IMR-90 (cell line): ENCODE measurements at regions not wholly inside any gene's neighbourhood (a gene's known extent, or its start where the extent isn't known, plus 50 kb on each side); places are given as distances from the start of the nearest gene placed in this dataset.

Source experiments
- ATAC-seq: fragments of 200-7000 bp; cut with Tn5 transposase; 2 replicates; pipeline ENCODE4 v1.9.1; 2020; ENCODE audit warnings: low read depth, mild to moderate bottlenecking, moderate library complexity
- BruUV-seq: library from RNA; stranded (reverse); fragments of 400-500 nt; replicated peaks from 2 replicates; lab custom pipeline; 2021; lab: Mats Ljungman, UMichigan
- CTCF ChIA-PET: fragments of 300-600 bp; formaldehyde crosslinking; extraction: SDS; loops from one replicate; lab custom pipeline; 2021; ENCODE audit warnings: antibody characterized with exemption; lab: Yijun Ruan, JAX
- POLR2A ChIA-PET: fragments of 300-600 bp; sonication (Branson Sonifier 250); formaldehyde crosslinking; loops from one replicate; lab custom pipeline; 2022; ENCODE audit warnings: antibody characterized with exemption; ENCODE audit not compliant: unreplicated experiment; lab: Charles Lee
- DNase-seq: peaks from one replicate; pipeline ENCODE4 v3.0.0; 2013
- H2AFZ ChIP-seq: replicated peaks from 2 replicates; pipeline ENCODE3; 2013; ENCODE audit warnings: low read length, mild to moderate bottlenecking; ENCODE audit not compliant: poor library complexity
- H2AK5ac ChIP-seq: 2 replicates; pipeline ENCODE4 v1.6.1; 2013; ENCODE audit warnings: low read depth, low read length, inconsistent platforms
- H2AK9ac ChIP-seq: replicated peaks from 2 replicates; pipeline ENCODE3; 2013; ENCODE audit warnings: mild to moderate bottlenecking, low read depth, low read length, moderate library complexity; ENCODE audit not compliant: poor library complexity
- H2BK120ac ChIP-seq: 2 replicates; pipeline ENCODE4 v1.6.1; 2013; ENCODE audit warnings: low read depth, low read length, inconsistent platforms
- H2BK15ac ChIP-seq: 3 replicates; pipeline ENCODE4 v1.6.1; 2013; ENCODE audit warnings: low read depth, low read length, inconsistent platforms
- H2BK20ac ChIP-seq: 2 replicates; pipeline ENCODE4 v1.6.1; 2013; ENCODE audit warnings: low read depth, mild to moderate bottlenecking, inconsistent platforms, low read length, moderate library complexity
- H2BK5ac ChIP-seq: 2 replicates; pipeline ENCODE4 v1.6.1; 2013; ENCODE audit warnings: mild to moderate bottlenecking, low read depth, low read length, inconsistent platforms; ENCODE audit not compliant: poor library complexity, severe bottlenecking
- H3K14ac ChIP-seq: replicated peaks from 2 replicates; pipeline ENCODE4 v1.6.1; 2013; ENCODE audit warnings: low read depth, low read length, inconsistent platforms
- H3K18ac ChIP-seq: 2 replicates; pipeline ENCODE4 v1.6.1; 2013; ENCODE audit warnings: low read depth, low read length, control low read depth
- H3K23ac ChIP-seq: 2 replicates; pipeline ENCODE4 v1.6.1; 2013; ENCODE audit warnings: low read depth, low read length, inconsistent platforms
- H3K27ac ChIP-seq: 2 replicates; pipeline ENCODE4 v1.5.1; 2013; ENCODE audit warnings: mild to moderate bottlenecking, control low read depth, low read length; ENCODE audit not compliant: insufficient read depth
- H3K27me3 ChIP-seq: 2 replicates; pipeline ENCODE4 v1.6.1; 2013; ENCODE audit warnings: low read length; ENCODE audit not compliant: control insufficient read depth, insufficient read depth
- H3K36me3 ChIP-seq: 2 replicates; pipeline ENCODE4 v1.6.1; 2013; ENCODE audit warnings: low read length, mixed read lengths; ENCODE audit not compliant: control insufficient read depth, insufficient read depth
- H3K4ac ChIP-seq: 2 replicates; pipeline ENCODE4 v1.6.1; 2013; ENCODE audit warnings: low read depth, low read length, inconsistent platforms
- H3K4me1 ChIP-seq: 2 replicates; pipeline ENCODE4 v1.6.1; 2013; ENCODE audit warnings: low read length, mixed read lengths; ENCODE audit not compliant: control insufficient read depth, insufficient read depth
- H3K4me2 ChIP-seq: 2 replicates; pipeline ENCODE4 v1.6.1; 2013; ENCODE audit warnings: low read depth, mild to moderate bottlenecking, control low read depth, low read length, moderate library complexity
- H3K4me3 ChIP-seq: 2 replicates; pipeline ENCODE4 v1.5.1; 2013; ENCODE audit warnings: low read depth, mild to moderate bottlenecking, control low read depth, low read length, moderate library complexity; ENCODE audit not compliant: insufficient read depth
- H3K56ac ChIP-seq: 2 replicates; pipeline ENCODE4 v1.6.1; 2013; ENCODE audit warnings: low read length, inconsistent platforms; ENCODE audit not compliant: insufficient read depth; ENCODE audit errors: extremely low read depth
- H3K79me1 ChIP-seq, 2 experiments: 2 replicates each; pipeline ENCODE4 v1.6.1; 2013; ENCODE audit warnings: low read length in 2 of 2, inconsistent platforms in 1 of 2, low read depth in 1 of 2
- H3K9ac ChIP-seq: 2 replicates; pipeline ENCODE4 v1.6.1; 2013; ENCODE audit warnings: low read depth, low read length, control low read depth
- H3K9me1 ChIP-seq: 2 replicates; pipeline ENCODE4 v1.6.1; 2013; ENCODE audit warnings: low read length, inconsistent platforms; ENCODE audit not compliant: insufficient read depth
- H3K9me3 ChIP-seq: 2 replicates; pipeline ENCODE4 v1.6.1; 2013; ENCODE audit warnings: low read length; ENCODE audit not compliant: control insufficient read depth, insufficient read depth
- H4K20me1 ChIP-seq: 2 replicates; pipeline ENCODE4 v1.6.1; 2013; ENCODE audit warnings: low read length, inconsistent platforms; ENCODE audit not compliant: insufficient read depth
- H4K5ac ChIP-seq: 2 replicates; pipeline ENCODE4 v1.6.1; 2013; ENCODE audit warnings: mild to moderate bottlenecking, low read depth, low read length, control low read depth
- H4K8ac ChIP-seq, 2 experiments: 2 replicates each; pipeline ENCODE4 v1.6.1; 2013; ENCODE audit warnings: low read depth in 2 of 2, low read length in 2 of 2, control low read depth in 1 of 2, inconsistent platforms in 1 of 2
- H4K91ac ChIP-seq: 2 replicates; pipeline ENCODE4 v1.6.1; 2013; ENCODE audit warnings: low read depth, low read length, inconsistent platforms; ENCODE audit not compliant: insufficient read depth
- ELK1 ChIP-seq: fragments of 150-350 bp; IDR thresholded peaks from 2 replicates; pipeline ENCODE4 v1.6.1; 2016; ENCODE audit warnings: low read depth, mild to moderate bottlenecking, low read length, moderate library complexity, borderline replicate concordance
- WGBS, 2 experiments: methylation state at CpG; one replicate each; pipeline versions ENCODE4 v1.1.5 to v1.1.7; 2013; ENCODE audit warnings: missing lambda C conversion rate in 2 of 2; ENCODE audit not compliant: insufficient read length in 1 of 2; ENCODE audit errors: extremely low coverage in 2 of 2; 5-methylcytosine and 5-hydroxymethylcytosine counted together
- dilution Hi-C: fragments of 300-500 bp; cut with HindIII; formaldehyde crosslinking; loops from one replicate; pipeline ENCODE4 v1.14.3; 2018; ENCODE audit warnings: low sequenced_read_pairs; ENCODE audit not compliant: unreplicated experiment
- in situ Hi-C: fragments of 300-500 bp; cut with MboI; formaldehyde crosslinking; loops from 3 replicates; pipeline ENCODE4 v1.14.3; 2019; ENCODE audit warnings: low sequenced_read_pairs, inconsistent platforms, mixed read lengths
- intact Hi-C: fragments of 100-400 bp; cut with micrococcal nuclease; formaldehyde crosslinking; loops from 2 replicates; pipeline ENCODE4 v1.10.0; 2022

GRCh38 chr3:106514431-106514830 is 645.6 kb upstream of the CBLB start:
- Histone ChIP-seq H3K27me3 (no peaks in the 10 kb centered on the region), H3K14ac (no peak overlapping the region), H3K56ac (no peak overlapping the region), H3K18ac (no peak overlapping the region), H3K27ac (no peak overlapping the region), H3K4me2 (no peak overlapping the region), H2BK120ac (no peak overlapping the region), H3K9me3 (no peaks in the 10 kb centered on the region), H3K9me1 (no peaks in the 10 kb centered on the region), H3K9ac (no peak overlapping the region), H2AK5ac (no peak overlapping the region), H4K91ac (no peak overlapping the region), H3K4me3 (no peak overlapping the region), H2BK15ac (no peak overlapping the region), H4K5ac (no peak overlapping the region), H2AK9ac (no peak overlapping the region), H4K20me1 (no peaks in the 10 kb centered on the region), H3K4ac (no peak overlapping the region), H4K8ac (no peak overlapping the region), H2BK20ac (no peak overlapping the region), H3K36me3 (no peaks in the 10 kb centered on the region), H3K23ac (no peak overlapping the region), H2BK5ac (no peak overlapping the region), H2AFZ (no peak overlapping the region), H3K4me1 (no peaks in the 10 kb centered on the region; the same call in 1 of the 2 replicates), H3K79me1 (no peaks in the 10 kb centered on the region)
- dilution Hi-C loops = no loop called here
- no CpG with 5 or more reads among the region's 4 CpGs for WGBS, 2 experiments
- TF ChIP-seq ELK1 = no peak
- ChIA-PET POLR2A (no interaction called here), CTCF (no interaction called here)
- intact Hi-C loops = no loop called here
- in situ Hi-C loops = no loop called here
- no TSS peak for BruUV-seq
- ATAC-seq (no peak), DNase-seq (no peak)
